ENCODE measurements at regions not wholly inside any gene's neighbourhood (a gene's known extent, or its start where the extent isn't known, plus 50 kb on each side); places are given as distances from the start of the nearest gene placed in this dataset.

DNA sequence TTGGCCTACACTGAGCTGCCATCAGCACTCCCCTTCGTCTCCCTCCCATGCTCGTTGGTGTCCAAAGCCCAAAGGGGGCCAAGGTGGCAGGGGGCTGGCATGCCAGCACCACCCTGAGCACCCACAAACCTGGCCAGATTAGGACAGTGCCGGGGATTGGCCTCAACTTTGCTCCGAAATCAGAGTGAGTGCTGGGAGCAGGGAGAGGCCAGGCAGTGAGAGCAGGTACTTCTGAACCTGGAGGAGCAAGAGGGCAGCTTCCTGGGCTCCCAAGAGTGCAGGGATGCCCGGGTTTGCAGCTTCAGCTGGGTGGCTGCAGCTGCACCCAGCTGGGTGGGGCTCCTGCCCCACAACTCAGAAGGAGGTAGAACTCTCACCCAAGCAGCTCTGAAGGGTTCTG lies 563.0 kb downstream of the SI start:
- DNase-seq (ENCODE audit: low read depth, low spot score) = no peak

DNA sequence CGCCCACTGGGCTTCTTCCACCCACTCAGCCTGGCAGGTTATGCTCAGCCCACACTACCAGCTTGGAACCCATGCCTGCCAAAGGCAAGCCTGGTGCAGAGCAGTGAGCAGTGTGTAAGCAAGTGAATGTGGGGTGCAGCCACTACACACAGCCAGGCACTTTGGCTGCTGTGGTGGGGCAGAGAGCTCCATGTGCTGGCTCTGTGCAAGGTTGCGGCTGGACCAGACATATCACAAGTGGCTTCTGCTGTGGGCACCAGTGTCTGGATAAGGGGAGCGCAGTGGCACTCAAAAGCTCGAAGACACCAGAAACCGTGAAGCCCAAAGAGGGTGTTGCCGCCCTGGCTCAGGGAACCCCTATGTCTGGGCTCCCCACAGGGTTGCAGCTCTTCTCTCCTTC lies 563.7 kb downstream of the SI start:
- in situ Hi-C loops (cut with HindIII; ENCODE audit: low pct_unique_long_range_greater_than_20kb, low sequenced_read_pairs) = no loop called here
- DNase-seq (ENCODE audit: low read depth, low spot score) = no peak

More for the DNA sequence above, 563.0 kb downstream of the SI start:
- in situ Hi-C loops (cut with HindIII; ENCODE audit: low pct_unique_long_range_greater_than_20kb, low sequenced_read_pairs) = no loop called here

DNA sequence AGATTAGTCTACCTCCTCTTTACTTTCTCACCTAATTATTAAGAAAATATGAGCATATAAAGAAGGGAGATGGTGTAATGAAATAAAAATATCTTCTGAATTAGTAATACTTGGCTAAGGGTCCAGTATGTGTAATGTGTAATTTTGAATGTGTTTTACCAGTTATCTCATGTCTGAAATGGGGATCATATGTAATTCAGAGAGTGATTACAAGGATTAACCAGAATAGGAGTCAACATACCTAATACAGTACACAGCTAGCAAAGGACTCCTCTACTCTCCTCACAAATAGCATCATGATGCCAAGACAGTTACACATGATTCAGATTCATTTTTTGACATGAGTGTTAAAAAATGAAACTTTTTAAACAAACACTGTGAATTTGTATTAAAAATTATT lies 570.4 kb downstream of the SI start:
- in situ Hi-C loops (cut with HindIII; ENCODE audit: low pct_unique_long_range_greater_than_20kb, low sequenced_read_pairs) = no loop called here
- no peak for DNase-seq (ENCODE audit: low read depth, low spot score)

DNA sequence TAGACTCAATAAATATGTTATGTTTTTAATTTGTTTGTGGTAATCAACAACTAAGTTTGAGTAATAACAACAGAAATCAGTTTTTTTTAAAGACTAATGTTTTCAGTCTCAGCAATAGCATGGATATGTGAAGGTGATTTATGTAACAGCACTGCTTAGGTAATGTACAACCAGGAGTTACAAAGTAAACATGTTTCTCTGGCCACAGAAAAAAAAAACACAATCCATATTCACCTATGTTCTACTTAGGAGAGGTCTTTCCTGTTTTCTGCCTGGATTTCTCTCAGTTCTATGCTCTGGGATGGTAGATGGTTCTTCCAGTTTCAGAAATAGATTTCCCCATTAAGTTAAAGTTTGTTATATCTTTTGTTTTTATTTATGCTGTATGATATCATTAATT lies 579.4 kb downstream of the SI start:
- in situ Hi-C loops (cut with HindIII; ENCODE audit: low pct_unique_long_range_greater_than_20kb, low sequenced_read_pairs) = no loop called here
- DNase-seq (ENCODE audit: low read depth, low spot score) = no peak

DNA sequence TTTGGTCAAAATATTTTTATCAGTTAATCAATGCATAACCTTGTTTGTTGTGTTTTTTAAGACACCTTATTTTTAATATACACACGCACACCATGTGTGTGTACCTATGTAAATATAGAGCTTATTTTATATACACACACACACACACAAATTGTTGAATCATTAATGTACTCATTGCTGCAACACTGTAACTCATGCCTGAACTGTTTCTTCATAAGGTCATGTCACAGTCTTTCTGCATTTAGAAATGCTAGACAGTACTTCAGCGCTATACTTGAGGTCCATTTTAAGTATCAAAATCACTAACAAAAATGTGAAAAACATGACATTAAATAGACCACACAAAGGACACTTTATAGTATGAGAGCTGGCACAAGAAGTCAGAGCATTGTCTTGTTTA lies 589.4 kb downstream of the SI start:
- in situ Hi-C loops (cut with HindIII; ENCODE audit: low pct_unique_long_range_greater_than_20kb, low sequenced_read_pairs) = no loop called here
- no peak for DNase-seq (ENCODE audit: low read depth, low spot score)

DNA sequence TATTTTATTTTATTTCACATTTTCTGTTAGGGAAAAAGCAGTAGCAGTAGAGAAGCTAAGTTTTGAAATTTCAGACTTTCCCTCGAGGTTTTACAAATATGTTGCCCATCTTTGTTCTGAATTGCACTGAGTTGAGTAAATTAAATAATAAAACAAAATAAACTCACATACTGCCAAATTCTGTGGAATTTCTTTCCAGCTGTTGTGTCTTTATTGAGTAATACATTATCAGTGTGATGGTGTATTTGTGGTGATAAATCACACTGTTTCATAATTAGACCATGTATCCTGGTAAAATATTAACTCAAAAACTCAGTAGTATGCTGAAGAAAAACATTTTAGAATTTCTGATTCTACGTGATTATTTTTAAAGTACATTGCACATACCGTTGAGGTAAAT lies 592.1 kb downstream of the SI start:
- in situ Hi-C loops (cut with HindIII; ENCODE audit: low pct_unique_long_range_greater_than_20kb, low sequenced_read_pairs) = no loop called here
- DNase-seq (ENCODE audit: low read depth, low spot score) = no peak

DNA sequence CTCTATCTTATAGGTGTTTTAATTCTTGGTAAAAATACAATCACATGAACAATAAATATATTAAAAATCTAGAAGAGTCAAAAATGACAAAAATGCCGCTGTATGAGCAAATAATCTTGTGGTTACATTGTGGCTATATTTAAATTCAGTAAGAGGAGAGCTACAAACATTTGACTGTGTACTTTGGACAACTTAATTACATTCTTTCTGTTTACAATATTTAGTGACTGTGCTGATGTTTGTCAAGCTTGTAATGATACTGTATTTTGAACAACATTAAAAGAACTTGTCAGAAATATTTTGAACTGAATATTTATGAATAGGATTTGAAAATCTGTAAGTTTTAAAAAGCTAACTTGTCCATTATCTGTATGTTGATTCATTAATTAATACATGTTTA lies 598.3 kb downstream of the SI start:
- in situ Hi-C loops (cut with HindIII; ENCODE audit: low pct_unique_long_range_greater_than_20kb, low sequenced_read_pairs) = no loop called here

DNA sequence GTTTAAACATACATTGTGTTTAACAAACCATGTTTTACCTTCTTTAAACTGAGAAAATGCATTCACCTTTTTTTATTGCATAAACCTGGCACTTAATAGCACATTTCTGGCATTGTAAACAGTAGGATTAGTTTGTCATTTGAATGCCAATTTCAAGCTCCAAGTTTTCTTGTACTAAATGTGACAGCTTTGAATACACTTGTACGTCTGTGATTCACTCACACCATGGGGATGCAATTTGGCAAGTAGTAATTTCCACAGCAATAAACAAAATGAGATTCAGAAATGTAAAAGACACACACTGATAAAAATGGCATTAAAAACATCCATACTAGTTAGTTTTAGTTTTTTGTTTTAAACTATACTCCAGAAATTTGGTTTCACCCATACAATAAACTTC lies 598.9 kb downstream of the SI start:
- DNase-seq (ENCODE audit: low read depth, low spot score) = no peak
- in situ Hi-C loops (cut with HindIII; ENCODE audit: low pct_unique_long_range_greater_than_20kb, low sequenced_read_pairs) = no loop called here

More for the DNA sequence above, 598.3 kb downstream of the SI start:
- DNase-seq (ENCODE audit: low read depth, low spot score) = no peak

DNA sequence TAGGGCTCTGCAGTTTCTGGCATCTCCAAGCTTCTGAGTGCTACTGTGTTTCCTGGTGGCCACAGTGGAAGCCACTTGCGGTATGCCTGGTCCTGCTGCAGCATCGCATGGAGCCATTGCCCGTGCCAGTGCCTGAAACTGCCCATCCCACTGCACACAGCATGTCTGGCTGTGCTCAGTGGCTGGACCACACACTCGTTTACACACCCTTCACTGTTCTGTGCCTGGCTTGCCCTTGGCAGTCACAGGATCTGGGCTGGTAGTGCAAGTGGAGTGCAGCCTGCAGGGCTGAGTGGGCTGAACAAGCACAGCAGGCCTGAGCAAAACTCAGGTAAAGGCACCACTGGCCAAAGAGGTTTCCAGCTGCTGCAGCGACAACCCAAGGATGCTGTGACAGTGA lies 600.0 kb downstream of the SI start:
- no peak for DNase-seq (ENCODE audit: low read depth, low spot score)
- in situ Hi-C loops (cut with HindIII; ENCODE audit: low pct_unique_long_range_greater_than_20kb, low sequenced_read_pairs) = no loop called here

DNA sequence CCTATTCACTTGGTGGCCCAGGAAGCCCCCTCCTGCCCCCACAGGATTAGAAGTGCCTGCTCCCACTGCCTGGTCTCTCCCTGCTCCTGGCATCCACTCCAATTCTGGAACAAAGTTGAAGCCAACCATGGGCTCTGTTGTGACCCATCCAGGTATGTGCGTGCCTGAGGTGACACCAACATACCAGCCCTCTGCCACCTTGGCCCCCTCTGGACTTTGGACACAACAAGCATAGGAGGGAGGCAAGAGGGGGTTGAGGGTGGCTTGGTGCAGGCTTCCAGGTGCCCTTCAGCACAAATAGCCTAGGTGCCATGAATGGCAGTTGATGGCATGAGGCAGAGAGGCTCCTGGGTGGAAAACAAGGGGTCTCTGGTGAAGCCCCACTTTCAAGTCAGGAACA lies 600.9 kb downstream of the SI start:
- no peak for DNase-seq (ENCODE audit: low read depth, low spot score)
- in situ Hi-C loops (cut with HindIII; ENCODE audit: low pct_unique_long_range_greater_than_20kb, low sequenced_read_pairs) = no loop called here

DNA sequence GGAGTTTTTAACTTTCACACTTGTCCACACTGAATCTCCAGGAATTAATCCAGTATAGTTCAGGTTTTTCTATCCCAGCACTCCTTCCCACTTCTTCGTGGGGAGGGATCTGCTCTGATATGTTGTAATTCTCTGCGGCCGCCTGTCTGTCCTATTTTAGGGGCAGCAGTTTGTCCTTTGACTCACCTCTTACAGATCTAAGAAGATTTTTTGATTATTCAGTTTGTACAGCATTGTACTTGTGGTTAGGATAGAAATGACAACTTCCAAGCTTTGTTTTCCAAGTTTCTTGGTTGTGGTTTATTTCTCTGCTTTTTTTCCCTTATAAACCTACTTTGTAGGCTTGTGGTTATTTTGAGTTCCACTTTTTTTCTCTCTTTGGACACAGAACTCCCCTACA lies 601.7 kb downstream of the SI start:
- DNase-seq (ENCODE audit: low read depth, low spot score) = no peak
- in situ Hi-C loops (cut with HindIII; ENCODE audit: low pct_unique_long_range_greater_than_20kb, low sequenced_read_pairs) = no loop called here

DNA sequence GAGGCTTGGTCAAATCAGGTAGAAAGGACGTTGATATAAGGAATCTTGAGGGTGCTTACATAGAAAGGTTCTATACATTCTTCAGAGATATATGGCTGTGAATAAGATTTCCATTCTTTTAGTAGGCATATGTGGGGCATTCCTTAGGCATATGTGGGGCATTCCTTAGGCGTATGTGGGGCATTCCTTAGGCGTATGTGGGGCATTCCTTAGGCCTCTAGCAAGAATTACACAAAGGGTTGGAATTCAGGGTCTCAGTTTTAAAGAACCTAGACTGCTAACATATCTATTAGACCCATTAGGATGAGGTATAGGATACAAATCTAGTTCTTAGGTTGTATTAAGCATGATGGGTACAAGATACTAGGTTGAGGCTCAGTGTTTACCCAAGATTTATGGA lies 607.8 kb downstream of the SI start:
- DNase-seq (ENCODE audit: low read depth, low spot score) = no peak
- in situ Hi-C loops (cut with HindIII; ENCODE audit: low pct_unique_long_range_greater_than_20kb, low sequenced_read_pairs) = no loop called here

DNA sequence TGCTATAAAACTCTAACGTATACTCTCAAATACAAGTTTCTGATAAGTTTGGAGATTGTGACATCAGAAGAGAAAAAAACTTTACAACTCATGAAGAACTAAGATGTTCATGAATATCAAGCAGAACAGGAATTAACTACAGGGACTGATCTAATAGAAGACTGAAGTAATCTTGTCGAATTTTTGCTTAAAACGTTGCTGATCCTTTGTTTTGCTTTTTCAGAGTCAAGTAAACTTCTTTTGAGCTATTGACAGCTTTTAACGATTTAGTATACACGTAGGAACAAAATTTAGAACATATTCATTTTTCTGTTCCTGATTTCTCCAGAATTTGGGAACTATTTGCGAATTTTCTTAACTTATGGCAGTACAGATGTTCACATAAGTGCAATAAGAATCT lies 610.2 kb downstream of the SI start:
- DNase-seq (ENCODE audit: low read depth, low spot score) = no peak
- in situ Hi-C loops (cut with HindIII; ENCODE audit: low pct_unique_long_range_greater_than_20kb, low sequenced_read_pairs) = no loop called here

DNA sequence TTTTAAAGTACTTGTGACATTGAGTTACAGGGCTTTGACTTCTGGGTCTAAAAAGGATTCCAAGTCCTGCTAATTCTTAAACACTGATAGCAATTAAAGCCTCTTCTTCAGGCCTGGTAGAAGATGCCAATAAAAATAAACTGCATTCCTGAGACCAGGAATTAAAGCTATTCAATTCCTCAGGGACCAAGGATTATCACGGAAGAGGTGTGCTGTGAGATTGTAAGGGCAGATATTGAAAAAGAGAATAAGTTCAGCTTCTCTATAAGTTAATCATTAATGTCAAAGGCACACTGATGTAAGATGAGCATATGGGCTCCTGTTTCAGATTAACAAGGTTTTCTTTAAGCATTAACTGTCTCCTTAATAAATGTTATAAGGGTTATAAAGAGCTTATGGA lies 611.3 kb downstream of the SI start:
- in situ Hi-C loops (cut with HindIII; ENCODE audit: low pct_unique_long_range_greater_than_20kb, low sequenced_read_pairs) = no loop called here

DNA sequence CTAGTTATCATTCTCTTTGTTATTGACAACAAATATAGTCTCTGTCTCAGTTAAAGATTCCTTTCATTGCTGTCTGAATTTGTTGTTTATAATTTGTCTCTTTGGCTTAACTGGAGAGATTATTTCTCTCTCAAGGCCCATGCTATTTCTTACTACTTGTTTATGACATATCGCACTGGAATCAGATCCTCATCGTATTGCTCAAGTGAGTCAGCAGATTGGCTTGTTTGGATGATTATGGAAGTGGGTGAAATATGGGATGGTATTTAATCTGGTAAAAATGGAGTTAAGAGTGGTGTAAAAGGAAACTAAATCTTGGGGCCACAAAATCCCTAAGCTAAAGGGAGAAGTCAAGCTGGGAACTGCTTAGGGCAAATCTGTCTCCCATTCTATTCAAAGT lies 613.1 kb downstream of the SI start:
- no peak for DNase-seq (ENCODE audit: low read depth, low spot score)

More for the DNA sequence above, 611.3 kb downstream of the SI start:
- no peak for DNase-seq (ENCODE audit: low read depth, low spot score)

DNA sequence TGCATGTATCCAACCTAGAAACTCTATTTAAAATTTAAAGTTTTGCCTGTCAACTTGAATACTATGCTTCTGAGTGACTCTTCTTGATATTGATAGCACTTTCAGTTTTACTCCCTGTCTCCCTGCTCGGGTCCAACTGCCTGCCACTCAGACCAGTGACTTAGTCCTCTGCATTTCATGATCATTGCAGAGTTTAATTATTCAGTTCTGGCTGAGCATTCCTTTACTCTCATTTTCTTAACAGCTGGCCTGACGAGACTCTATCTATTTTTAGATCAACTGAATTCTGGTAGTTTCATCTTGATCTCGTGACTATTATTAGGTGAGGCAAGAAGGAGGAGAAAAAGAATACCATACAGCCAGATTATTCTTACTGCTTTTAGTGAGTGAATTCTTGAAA lies 617.4 kb downstream of the SI start:
- in situ Hi-C loops (cut with HindIII; ENCODE audit: low pct_unique_long_range_greater_than_20kb, low sequenced_read_pairs) = no loop called here

More for the DNA sequence above, 613.1 kb downstream of the SI start:
- in situ Hi-C loops (cut with HindIII; ENCODE audit: low pct_unique_long_range_greater_than_20kb, low sequenced_read_pairs) = no loop called here

DNA sequence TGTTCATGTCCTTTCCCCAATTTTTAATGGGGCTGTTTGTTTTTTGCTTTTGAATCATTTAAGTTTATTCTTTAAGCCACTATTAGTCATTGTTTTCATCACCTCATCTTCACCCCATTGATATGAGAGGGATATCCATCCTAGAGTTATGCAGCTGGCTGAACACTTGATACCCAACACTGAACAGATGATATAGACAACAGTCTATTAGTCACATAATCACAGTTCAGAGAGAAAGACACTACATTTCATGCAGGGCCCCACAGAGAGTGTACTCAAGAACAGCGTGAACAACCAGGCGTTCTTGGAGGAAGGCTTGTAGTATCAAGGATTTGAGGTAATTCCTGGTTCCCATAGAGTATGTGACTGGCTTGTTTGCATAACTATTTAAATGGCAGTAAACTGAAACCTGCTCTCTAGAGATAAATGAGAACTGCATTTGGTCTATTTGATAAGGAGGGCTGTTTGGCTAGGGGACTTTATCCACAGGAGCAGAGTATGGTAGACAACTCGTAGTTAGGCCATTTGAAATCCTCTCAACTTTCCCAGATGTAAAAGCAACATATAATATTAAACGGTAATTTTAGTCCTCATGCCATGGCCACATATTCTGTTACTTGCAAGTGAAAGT lies 618.7 kb downstream of the SI start:
- no peak for DNase-seq (ENCODE audit: low read depth, low spot score)
- in situ Hi-C loops (cut with HindIII; ENCODE audit: low pct_unique_long_range_greater_than_20kb, low sequenced_read_pairs) = no loop called here

More for the DNA sequence above, 617.4 kb downstream of the SI start:
- DNase-seq (ENCODE audit: low read depth, low spot score) = peak; percentile 30

DNA sequence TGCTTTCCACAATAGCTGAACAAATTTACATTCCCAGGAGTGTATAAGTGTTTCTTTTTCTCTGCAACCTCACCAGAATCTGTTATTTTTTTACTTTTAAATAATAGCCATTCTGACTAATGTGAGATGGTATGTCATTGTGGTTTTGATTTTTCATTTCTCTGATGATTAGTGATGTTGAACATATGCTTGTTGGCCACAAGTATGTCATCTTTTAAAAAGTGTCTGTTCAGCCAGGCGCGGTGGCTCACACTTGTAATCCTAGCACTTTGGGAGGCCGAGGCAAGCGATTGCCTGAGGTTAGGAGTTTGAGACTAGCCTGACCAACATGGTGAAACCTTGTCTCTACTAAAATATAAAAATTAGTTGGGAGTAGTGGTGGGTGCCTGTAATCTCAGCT lies 619.3 kb downstream of the SI start:
- in situ Hi-C loops (cut with HindIII; ENCODE audit: low pct_unique_long_range_greater_than_20kb, low sequenced_read_pairs) = no loop called here
- DNase-seq (ENCODE audit: low read depth, low spot score) = no peak

DNA sequence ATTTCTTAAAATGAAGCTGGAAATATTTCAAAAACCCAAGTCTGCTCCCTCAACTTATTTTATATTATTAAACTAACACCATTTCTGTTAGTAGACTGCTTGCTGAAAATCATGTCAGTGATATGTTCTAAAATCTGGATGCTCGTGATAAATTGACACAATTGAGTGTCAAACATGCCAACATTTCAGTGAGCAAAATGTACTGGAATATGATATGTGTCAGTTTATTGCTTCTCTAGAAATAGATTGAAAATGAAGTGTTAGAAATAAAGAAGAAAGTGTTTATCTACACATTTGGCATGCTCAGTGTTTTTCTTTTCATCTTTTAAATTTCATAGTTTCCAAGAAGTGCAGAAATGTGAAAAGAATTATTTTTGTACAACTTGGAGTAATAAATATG lies 624.6 kb downstream of the SI start:
- in situ Hi-C loops (cut with HindIII; ENCODE audit: low pct_unique_long_range_greater_than_20kb, low sequenced_read_pairs) = no loop called here
- no peak for DNase-seq (ENCODE audit: low read depth, low spot score)

DNA sequence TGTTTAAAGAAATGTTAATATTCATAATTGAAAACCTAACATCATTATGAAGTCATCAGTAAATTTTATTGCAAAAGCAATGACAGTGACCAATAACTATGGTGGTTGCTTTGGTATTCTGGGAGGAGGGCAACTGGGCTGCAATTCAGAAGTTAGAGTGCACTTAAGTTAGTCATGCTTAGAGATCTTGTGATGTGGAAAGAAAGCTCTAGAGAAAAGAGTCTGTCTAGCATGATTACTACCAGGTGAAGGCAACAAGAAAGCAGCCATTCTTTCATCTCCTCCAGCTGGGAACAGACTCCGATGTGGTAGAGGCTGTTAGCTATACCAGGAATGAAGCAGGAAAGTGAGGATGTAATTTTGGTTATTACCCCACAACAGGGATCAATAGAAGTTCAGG lies 625.6 kb downstream of the SI start:
- in situ Hi-C loops (cut with HindIII; ENCODE audit: low pct_unique_long_range_greater_than_20kb, low sequenced_read_pairs) = no loop called here
- DNase-seq (ENCODE audit: low read depth, low spot score) = peak; percentile 2

All from SK-MEL-5 (cell line).